ENCODE measurements at regions not wholly inside any gene's neighbourhood (a gene's known extent, or its start where the extent isn't known, plus 50 kb on each side); places are given as distances from the start of the nearest gene placed in this dataset.

DNA sequence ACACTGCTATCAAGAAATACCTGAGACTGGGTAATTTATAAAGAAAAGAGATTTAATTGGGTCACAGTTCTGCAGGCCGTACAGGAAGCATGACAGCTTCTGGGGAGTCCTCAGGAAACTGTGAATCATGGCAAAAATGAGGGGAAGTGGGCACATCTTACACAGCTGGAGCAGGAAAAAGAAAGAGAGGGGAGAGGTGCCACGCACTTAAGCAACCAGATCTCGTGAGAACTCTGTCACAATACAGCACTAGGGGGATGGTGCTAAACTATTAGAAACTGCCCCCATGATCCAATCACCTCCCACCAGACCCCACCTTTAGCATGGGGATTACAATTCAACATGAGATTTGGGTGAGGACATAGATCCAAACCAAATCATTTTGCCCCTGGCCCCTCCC lies 105.5 kb upstream of the CPLX2 start:
- DNase-seq (ENCODE audit: low spot score): no peak

DNA sequence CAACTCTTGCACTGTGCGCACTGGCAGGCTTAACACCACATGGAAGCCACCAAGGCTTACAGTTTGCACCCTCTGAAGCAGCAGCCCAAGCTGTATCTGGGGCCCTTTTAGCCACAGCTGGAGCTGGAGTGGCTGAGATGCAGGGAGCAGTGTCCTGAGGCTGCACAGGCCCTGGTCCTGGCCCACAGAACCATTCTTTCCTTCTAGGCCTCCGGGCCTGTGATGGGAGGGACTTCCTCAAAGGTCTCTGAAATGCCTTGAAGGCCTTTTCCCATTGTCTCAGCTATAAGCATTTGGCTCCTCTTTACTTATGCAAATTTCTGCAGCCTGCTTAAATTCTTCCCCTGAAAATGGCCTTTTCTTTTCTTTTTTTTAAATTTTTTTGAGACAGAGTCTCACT lies 104.4 kb upstream of the CPLX2 start:
- no peak for DNase-seq (ENCODE audit: low spot score)

DNA sequence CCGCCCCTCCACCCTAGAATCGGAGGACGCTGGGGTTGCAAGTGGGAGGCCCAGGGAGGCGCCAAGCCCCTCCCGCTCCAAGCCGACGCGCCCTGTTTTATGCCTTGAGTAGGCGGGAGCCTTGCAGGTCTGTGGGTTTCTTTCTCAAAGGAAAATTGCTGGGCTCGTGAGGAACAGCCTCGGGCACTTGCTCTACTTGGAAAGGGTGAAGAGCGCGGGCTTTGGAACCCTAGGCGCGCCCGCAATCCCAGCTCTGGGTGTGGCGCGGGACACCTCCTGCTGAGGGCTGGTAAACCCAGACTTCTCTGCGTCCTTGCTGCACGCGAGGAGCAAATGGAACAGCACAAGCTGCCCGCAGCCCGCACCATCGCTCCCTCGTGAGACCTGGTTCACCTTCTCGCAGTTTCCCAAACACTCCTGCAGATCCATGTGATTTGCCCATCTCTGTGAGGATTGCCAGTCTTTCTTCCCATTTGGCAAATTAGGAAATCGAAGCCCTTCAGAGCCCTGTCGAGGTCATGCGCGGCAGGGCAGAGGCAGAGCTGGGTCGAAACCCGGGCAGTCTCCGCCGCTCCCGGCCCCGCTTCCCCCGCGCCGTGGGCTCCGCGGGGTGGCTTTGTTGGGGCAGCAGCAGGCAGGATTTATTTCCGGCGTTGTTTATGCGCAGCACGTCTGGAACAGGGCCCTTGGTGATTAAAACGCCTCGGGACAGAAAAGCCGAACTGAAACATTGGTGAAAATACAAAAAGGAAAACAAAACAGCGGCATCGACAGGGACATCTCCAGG lies 98.4 kb upstream of the CPLX2 start:
- DNase-seq (ENCODE audit: low spot score): peak; percentile 31

DNA sequence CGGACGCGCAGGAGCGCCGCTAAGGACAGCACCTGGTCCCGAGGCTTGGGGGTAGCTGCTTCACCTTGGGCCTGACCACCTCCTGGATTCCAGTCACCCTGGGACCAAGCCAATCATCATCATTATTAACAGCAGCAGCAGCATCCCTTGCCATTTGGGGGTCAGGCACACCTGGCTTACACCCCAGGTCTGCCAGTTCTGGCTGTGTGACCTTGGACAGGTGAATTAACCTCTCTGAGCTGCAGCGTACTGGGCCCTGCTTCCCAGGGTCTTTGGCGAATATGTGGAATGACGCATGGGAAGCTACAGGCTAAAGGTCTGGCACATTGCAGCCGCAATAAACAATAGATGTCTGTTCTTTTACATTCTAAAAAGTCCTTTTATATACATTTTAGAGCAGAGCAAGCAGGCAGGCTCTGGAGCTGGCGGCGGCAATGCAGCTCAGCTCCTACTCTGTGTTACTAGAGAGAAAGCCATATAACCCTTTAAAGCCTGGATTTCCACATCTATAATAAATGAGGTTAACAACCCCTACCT lies 97.8 kb upstream of the CPLX2 start:
- no peak for DNase-seq (ENCODE audit: low spot score)

DNA sequence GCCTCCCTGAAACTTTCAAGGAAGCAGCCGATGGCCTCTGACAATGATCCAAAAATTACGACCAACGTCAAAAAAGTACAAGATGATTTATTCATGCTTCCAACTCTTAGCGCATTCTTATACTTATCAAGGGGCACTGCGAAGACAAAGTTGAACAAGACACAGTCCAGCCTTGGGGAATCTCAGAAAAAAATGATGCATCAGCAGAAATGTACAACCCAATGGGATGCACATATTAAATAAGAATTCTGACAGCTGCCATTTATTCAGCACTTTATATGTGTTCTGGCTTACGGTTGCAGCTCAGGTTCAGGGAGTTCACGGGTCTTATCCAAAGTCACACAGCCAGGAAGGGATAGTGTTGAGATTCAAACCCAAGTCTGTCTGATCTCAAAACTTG lies 96.0 kb upstream of the CPLX2 start:
- DNase-seq (ENCODE audit: low spot score): no peak

DNA sequence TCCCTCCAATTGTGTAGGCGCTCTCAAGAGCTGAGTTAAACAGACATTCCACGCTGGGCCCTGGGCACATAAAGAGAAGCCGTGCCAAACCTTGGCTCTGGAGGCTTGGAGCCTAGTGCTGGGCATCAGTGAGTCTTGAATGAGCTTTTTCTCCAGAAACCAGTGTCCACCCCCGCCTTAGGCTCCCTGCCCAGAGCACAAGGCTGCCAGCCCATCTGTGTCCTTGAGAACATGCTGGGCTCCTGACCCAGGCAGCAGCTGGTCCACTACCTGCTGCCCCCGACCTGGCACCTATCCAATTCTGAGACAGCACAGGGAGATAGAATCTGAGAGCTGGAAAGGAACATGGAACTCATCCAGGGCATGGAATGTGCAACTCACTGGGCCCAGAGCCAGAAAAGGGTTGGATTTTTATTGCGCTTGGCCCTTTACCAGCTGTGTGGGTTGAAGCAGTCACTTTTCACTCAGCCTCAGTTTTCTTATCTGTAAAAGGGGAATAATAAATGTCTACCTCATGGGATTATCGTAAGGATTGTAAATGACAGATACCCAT lies 92.4 kb upstream of the CPLX2 start:
- no peak for DNase-seq (ENCODE audit: low spot score)

DNA sequence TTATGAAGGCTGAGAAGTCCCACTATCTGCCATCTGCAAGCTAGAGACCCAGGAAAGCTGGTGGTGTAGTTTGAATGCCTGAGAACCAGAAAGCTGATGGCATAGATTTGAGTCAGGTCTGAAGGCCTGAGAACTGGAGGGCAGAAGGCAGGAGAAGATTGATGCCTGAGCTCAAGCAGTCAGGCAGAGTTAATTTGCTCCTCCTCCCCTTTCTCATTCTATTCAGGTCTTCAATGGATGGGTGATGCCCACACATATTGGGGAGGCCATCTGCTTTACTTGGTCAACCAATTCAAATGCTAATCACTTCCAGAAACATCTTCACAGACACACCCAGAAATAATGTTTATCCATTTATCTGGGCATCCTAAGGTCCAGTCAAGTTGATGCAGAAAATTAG lies 87.6 kb upstream of the CPLX2 start:
- DNase-seq (ENCODE audit: low spot score): no peak

DNA sequence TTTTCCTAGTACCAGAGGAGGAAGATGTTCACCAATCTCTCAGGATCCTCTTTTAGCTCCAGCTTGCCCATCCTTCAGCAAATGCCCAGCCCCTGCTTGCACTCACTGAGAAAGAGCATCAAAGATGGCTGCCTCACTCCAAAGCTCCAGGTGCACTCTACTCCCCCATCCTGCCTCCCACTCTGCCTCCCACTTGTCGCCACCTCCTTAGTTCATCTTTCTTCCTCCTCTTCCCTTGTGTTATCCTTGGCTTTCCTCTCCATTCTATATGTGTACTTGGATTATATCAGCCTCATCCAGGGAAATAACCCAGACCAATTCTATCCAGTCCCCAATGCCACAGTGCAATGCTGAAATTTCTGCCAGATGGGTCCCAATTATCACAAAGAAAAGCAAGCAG lies 87.1 kb upstream of the CPLX2 start:
- no peak for DNase-seq (ENCODE audit: low spot score)

DNA sequence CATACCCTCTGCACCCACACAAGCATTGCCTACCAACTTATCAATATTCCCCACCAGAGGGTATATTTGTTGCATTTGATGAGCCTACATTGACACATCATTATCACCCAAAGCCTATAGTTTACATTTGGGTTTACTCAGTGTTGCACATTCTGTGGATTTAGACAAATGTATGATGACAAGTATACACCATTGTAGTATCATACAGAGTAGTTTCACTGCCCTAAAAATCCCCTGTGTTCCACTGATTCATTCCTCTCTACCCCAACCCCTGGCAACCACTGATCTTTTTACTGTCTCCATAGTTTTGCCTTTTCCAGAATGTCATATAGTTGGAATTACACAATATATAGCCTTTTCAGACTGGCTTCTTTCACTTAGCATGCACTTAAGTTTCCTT lies 85.7 kb upstream of the CPLX2 start:
- DNase-seq (ENCODE audit: low spot score): no peak

DNA sequence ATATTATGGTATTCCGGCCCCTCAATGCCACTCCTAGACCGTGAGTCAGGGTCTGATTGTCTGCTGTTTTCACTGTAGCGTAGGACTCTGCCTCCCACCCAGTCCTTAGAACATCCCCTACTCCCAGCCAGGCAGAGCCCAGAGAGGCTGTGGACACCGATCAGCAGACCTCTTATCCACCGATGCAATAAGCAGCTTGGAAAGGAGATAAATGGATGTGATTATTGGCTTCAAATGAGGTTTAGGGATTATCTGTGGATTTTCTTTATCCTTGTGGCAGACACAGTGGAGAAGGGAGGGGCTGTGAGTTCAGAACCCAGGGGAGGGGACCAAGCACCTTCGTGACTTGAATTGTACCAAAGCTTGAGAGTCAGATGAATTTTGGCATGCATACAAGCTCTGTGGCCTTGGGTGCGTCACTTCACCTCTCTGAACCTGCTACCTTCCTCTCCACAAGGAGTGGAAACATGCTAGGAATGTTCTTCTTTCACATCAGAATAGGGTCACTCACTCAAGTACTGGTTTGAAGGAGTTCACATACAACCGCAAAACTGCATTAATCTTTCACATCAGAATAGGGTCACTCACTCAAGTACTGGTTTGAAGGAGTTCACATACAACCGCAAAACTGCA lies 83.1 kb upstream of the CPLX2 start:
- no peak for DNase-seq (ENCODE audit: low spot score)

DNA sequence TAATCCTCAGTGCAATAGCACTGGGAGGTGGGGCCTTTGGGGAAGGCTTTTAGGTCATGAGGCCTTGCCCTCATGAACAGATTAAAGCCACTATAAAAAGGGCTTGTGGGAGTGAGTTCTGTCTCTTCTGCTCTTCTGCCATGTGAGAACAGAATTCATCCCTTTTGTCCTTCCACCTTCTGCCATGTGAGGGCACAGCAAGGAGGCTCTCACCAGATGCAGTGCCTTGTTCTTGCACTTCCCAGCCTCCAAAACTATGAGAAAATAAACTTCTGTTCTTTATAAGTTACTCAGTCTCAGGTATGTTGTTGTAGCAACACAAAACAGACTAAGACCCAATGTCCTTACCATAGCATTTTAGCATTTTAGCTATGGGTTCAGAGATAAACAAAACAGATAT lies 81.7 kb upstream of the CPLX2 start:
- DNase-seq (ENCODE audit: low spot score): no peak

DNA sequence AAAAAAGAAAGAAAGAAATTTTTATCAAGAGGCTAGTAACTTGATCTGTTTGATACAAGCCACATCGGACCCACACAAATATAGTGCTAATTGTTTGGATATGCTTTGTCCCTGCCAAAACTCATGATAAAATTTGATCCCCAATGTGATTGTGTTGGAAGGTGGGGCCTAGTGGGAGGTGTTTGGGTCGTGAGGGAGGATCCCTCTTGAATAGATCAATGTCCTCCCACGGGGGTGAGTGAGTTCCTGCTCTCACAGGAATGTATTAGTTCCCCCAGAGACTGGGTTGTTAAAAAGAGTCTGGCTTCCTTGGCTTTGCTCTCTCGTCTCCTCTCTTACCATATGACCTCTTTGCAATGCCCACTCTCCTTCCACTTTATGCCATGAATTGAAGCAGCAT lies 80.6 kb upstream of the CPLX2 start:
- no peak for DNase-seq (ENCODE audit: low spot score)

DNA sequence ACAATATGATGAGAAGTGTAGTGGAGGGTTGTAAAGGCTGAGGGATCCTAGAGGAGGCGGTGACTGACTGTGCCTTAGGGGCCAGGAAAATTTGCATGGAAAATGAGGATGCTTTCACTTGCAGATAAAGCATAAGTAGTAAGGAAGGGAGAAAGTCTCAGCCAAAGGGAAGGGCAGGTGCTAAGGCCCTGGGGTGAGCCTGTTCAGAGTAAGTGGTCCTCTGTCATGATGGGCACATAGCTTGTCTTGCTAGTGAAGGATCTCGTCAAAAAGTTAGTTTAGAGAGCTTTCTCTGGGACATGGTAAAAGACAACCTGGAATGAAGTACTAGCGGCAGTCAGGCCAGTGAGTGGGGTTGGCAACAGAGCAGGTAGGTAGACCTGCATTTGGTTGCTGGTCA lies 75.4 kb upstream of the CPLX2 start:
- no peak for DNase-seq (ENCODE audit: low spot score)

DNA sequence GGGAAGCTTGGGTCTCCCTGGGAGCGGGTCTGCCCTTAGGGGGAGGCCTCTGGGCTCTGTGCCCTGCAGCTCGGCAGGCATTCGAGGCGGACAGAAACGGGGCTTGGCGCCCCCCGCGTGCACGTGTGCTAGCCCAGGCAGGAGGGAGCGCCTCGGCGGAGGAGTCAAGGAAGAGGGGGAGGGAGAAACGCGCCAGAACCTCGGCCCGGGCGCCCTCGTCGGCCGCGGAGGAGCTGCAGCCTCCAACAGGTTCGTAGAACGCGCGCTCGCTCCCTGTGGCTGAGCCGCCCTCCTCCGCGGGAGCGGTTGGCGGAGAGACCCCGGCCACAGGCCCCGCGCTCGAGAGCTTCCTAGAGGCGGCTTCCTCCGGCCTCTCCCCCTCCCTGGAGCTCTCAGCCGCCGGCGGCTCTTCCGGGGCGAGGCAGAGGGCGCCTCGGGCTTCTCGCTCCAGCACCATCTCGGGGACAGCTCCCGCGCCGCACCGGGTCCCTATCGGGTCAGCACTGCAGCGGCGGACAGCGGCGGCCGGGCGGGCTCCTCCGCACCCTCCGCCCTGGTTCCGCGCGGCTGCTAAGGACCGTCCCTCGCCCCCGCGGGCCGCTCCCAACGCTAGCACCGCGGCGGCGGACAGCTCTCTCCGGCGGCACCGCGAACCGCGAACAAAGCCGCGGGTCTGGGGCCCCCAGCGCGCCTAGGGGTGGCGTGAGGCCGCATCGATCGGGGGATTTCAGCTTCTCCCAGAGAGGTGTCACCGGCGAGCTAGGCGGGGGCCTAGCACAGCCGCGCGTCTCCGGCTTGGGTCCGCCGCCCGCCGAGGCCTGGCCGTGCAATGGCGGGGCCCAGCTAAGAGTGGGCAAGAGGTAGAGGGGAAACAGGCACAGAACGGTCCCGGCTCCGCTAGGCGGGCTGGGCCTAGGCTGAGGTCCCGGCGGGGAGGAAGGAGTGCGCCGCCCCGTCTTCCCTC lies 74.6 kb upstream of the CPLX2 start:
- peak; percentile 96 for DNase-seq (ENCODE audit: low spot score)

DNA sequence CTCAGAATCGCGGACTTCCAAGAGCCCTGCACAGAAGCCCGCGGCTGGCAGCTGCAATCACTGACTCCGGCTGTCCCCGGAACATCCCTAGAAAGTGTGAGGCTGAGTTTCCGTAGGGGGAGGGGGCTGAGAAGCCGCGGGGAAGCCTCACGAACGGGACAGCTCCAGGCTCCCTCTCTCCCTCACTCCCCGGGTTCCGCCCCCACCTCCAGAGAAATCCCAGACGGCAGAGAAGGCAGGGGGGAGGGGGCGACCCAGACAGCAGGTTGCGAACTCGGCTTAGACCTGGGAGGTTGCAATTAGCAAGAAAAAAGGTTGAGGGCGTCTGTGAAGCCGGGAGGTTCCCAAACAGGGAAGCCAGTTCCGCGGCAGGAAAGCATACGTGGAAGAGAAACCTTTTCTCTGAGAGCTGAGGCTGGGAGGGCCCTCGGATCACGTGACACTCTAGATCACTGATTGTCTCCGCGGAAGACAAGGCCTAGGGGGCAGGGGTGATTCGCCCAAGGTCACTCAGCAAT lies 73.8 kb upstream of the CPLX2 start:
- peak; percentile 53 for DNase-seq (ENCODE audit: low spot score)

DNA sequence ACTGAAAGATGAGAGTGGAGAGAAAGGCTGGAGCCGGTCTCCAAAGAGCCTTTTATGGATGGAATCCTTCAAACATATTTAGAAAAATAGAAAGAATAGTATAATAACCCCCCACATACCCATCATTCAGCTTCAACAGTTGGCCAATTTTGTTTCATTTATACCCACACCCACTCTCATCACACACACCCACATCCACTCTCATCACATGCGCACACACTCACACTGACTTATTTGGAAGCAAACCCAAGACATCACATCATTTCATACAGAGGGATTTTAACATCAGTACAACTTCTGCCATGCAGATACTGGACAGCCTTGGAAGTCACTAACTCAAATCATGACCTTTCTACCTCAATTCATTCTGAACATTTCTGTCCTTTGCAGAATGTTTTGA lies 72.8 kb upstream of the CPLX2 start:
- no peak for DNase-seq (ENCODE audit: low spot score)

DNA sequence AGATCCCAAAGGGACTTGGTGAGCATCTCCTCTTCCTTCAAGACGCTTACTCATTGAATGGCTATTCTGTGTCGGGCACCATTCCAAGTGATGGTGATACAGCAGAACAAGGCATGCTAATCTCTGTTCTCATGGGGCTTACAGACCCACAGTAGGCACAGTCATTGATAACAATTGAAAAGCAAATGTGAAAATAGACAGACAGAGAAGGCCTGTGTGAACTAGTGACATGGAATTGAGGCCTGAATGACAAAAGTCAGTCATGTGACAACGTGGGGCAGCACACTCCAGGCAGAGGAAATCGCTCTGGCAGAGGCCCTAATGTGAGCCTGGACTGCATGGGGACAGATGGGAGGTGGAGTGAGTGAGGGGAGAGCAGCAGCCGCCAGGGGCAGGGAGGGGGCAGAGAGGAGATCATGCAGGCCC lies 70.7 kb upstream of the CPLX2 start:
- no peak for DNase-seq (ENCODE audit: low spot score)

DNA sequence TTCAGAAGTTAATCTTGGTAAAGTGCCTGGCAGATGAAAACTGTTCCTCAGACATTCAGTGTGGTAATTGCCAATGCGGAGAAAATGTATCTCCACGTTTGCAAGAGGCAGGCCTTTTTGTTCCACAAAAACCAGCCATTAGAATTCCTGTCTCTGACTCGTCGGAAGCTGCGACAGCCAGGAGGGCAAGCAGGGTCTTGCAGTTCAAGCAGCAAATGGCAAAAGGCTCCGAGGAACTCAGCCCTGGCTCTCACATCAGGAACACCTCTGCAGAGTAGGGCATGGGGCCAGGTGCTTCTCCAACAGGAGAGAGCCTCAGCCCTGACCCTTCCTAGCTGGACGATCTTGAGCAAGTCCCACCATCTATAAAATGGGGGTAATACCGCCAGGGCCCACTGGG lies 69.0 kb upstream of the CPLX2 start:
- no peak for DNase-seq (ENCODE audit: low spot score)

DNA sequence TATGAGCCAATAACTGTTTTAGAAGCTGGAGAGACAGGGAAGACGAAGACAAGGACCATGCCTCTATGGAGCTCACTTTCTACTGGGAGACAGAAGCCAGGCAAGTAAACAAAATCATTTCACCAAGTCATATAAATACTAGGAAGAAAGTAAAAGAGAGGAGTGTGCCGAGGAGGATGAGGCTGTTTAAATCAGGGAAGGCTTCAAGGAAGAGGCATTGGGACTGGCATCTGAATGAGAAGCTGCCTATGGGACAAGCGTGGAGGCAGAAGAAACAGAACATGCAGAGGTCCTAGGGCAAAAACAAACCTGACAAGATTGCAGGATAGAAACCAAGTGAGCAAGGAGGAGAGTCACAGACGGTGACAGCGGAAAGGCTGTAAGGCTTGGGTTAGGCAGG lies 68.1 kb upstream of the CPLX2 start:
- no peak for DNase-seq (ENCODE audit: low spot score)

DNA sequence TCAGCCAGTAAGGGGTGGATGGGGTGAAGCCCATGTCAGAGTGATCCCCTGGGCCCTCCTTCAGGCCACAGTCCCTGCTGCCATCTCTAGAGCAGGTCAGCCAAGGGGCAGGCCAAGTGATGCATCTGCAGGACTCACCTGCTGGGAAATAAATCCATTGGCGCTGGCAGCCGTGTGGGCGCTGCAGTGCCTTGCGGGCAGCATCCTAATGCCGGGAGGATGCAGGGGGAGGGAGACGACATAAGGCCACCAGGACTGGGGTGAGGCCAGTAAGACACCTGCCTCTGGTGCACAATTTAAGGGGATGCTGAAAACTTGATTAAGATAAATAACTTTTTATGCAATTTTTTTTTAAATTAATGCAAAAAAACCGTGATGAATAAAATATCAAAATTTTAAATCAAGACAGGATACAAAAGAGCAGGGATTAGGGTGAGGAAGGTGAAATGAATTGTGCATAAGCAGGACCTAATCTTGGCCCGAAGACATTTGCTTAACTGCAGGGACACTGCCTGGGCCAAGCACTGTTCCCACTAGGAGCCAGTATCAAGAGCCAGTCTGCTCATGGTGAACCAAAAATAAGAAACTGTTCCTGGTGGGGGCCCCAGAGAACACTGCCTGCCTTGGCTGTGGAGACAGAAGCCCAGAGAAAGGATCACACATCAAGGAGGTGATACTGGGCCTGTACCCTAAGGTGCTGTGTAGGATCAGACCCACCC lies 67.5 kb upstream of the CPLX2 start:
- DNase-seq (ENCODE audit: low spot score): no peak

DNA sequence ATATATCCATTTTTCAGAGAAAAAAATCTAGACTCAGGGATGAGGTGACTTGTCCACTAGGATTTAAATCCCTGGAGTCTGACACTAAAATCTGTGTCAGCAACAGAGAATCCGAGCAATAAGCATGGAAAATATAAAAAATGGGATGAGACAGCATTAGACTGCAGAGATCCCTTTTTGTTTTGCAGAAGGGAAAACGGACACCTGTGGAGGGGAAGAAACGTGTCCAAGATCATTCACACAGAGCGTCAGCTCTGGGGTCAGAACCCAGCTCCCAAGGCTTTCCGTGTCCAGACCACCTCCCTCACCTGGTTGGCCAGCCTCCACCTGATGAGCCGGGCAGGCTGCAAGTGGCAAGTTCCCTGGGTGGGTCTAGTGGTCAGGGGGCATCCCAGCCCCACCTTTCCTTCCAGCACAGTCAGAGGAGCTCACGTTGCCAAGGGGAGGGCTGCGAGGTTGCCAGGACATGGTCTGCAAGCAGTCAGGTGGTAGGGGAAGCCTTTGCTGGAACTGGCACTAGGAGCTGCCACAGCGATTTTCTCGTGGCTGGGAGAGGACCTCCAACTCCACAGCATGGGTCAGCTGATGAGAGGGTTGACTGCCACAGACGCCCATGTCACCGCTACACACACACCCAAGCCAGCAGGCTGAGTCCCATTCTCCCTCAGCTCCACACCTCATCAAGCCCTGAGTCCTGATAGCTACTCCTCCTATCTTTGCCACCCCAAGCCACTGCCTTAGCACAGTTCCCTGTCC lies 65.9 kb upstream of the CPLX2 start:
- no peak for DNase-seq (ENCODE audit: low spot score)

Measured in iPS-NIHi11 (cell line).